HepG2 (cell line): ENCODE measurements at regions not wholly inside any gene's neighbourhood (a gene's known extent, or its start where the extent isn't known, plus 50 kb on each side); places are given as distances from the start of the nearest gene placed in this dataset.
A peak's percentile ranks its signal among the peaks of the same experiment; 100 is the strongest.

Experiments
- ATF5 ChIP-seq: sonication (generic); formaldehyde crosslinking; IDR thresholded peaks from 2 replicates; pipeline ENCODE4 v1.4.0; 2020; ENCODE audit warnings: mild to moderate bottlenecking, low read depth, missing genetic modification reagents
- ATF7-NPFF ChIP-seq: sonication (generic); formaldehyde crosslinking; IDR thresholded peaks from 2 replicates; pipeline ENCODE4 v1.8.1; 2023; ENCODE audit warnings: mild to moderate bottlenecking, low read depth, missing genetic modification reagents, moderate library complexity
- BRD4 ChIP-seq: sonication (generic); formaldehyde crosslinking; IDR thresholded peaks from 2 replicates; pipeline ENCODE4 v1.4.0; 2020; ENCODE audit warnings: missing genetic modification reagents
- CSRNP2 ChIP-seq: sonication (generic); formaldehyde crosslinking; conservative IDR thresholded peaks from 2 replicates; pipeline ENCODE4 v1.8.0; 2022; ENCODE audit warnings: low read depth, missing genetic modification reagents
- ESRRA ChIP-seq: sonication (generic); formaldehyde crosslinking; IDR thresholded peaks from 2 replicates; pipeline ENCODE4 v1.5.1; 2020; ENCODE audit warnings: mild to moderate bottlenecking, low read depth, missing genetic modification reagents
- FUBP1 ChIP-seq: sonication (generic); formaldehyde crosslinking; IDR thresholded peaks from 2 replicates; pipeline ENCODE4 v1.5.1; 2020; ENCODE audit warnings: missing genetic modification reagents, mild to moderate bottlenecking, borderline replicate concordance
- GRHL1 ChIP-seq: sonication (generic); formaldehyde crosslinking; conservative IDR thresholded peaks from 2 replicates; pipeline ENCODE4 v1.8.0; 2022; ENCODE audit warnings: missing genetic modification reagents
- HNF4A ChIP-seq: sonication (generic); formaldehyde crosslinking; IDR thresholded peaks from 2 replicates; pipeline ENCODE4 v1.4.0; 2020; ENCODE audit warnings: missing genetic modification reagents
- KDM1A ChIP-seq: IDR thresholded peaks from 2 replicates; pipeline ENCODE4 v1.6.1; 2016; ENCODE audit warnings: missing compliant biosample characterization
- MIER3 ChIP-seq: IDR thresholded peaks from 2 replicates; pipeline ENCODE4 v1.6.1; 2016; ENCODE audit warnings: missing compliant biosample characterization, borderline replicate concordance
- NCOR1 ChIP-seq: fragments of 200-600 bp; sonication (generic); IDR thresholded peaks from 2 replicates; pipeline ENCODE4 v1.7.0; 2017; ENCODE audit warnings: antibody characterized with exemption, low read length, borderline replicate concordance
- SATB2 ChIP-seq: sonication (generic); formaldehyde crosslinking; IDR thresholded peaks from 2 replicates; pipeline ENCODE4 v1.5.0; 2020; ENCODE audit warnings: missing genetic modification reagents
- ZBED4 ChIP-seq: sonication (generic); formaldehyde crosslinking; IDR thresholded peaks from 2 replicates; pipeline ENCODE4 v1.4.0; 2020; ENCODE audit warnings: missing genetic modification reagents, borderline replicate concordance
- ZNF292 ChIP-seq: sonication (generic); formaldehyde crosslinking; IDR thresholded peaks from 2 replicates; pipeline ENCODE4 v1.8.1; 2022; ENCODE audit warnings: mild to moderate bottlenecking, low read depth, missing genetic modification reagents, borderline replicate concordance
- ZNF512 ChIP-seq: sonication (generic); formaldehyde crosslinking; IDR thresholded peaks from 2 replicates; pipeline ENCODE4 v1.4.0; 2020; ENCODE audit warnings: mild to moderate bottlenecking, missing genetic modification reagents
- ZNF660 ChIP-seq: sonication (generic); formaldehyde crosslinking; IDR thresholded peaks from 2 replicates; pipeline ENCODE4 v1.5.1; 2020; ENCODE audit warnings: mild to moderate bottlenecking, low read depth, missing genetic modification reagents, borderline replicate concordance

- TF ChIP-seq GRHL1 (CRISPR knock-in tag): no peak
- no peak for TF ChIP-seq ZNF512 (CRISPR knock-in tag)
- peak; percentile 52; the same call in 1 of the 2 replicates for TF ChIP-seq ESRRA (CRISPR knock-in tag)
- TF ChIP-seq BRD4 (CRISPR knock-in tag): 0 out of 2 replicates have a peak, but pooled peaks have one; percentile 56
- TF ChIP-seq ZNF292 (CRISPR knock-in tag): peak; percentile 55; the same call in 1 of the 2 replicates
- TF ChIP-seq MIER3 (CRISPR knock-in tag): peak; percentile 87; the same call in 1 of the 2 replicates
- peak; percentile 79 for TF ChIP-seq KDM1A
- no peak; the same call in 1 of the 2 replicates for TF ChIP-seq ATF7-NPFF
- no peak for TF ChIP-seq FUBP1
- TF ChIP-seq ATF5 (CRISPR knock-in tag): no peak
- TF ChIP-seq CSRNP2 (CRISPR knock-in tag): no peak
- TF ChIP-seq ZBED4 (CRISPR knock-in tag): 0 out of 2 replicates have a peak, but pooled peaks have one; percentile 21
- TF ChIP-seq NCOR1: peak; percentile 92
- peak; percentile 94 for TF ChIP-seq HNF4A (CRISPR knock-in tag)
- TF ChIP-seq ZNF660: no peak
- peak; percentile 63; the same call in 1 of the 2 replicates for TF ChIP-seq SATB2 (CRISPR knock-in tag)
Measured at GRCh38 chr5:74953937-74954720, 87.9 kb upstream of the FAM169A start (continued).
